Activated CD8-positive, alpha-beta memory T cell treated with anti-CD3 and anti-CD28 coated beads, Interleukin-2, amount 50 U/mL, for 1 hour (primary cell): ENCODE measurements at regions not wholly inside any gene's neighbourhood (a gene's known extent, or its start where the extent isn't known, plus 50 kb on each side); places are given as distances from the start of the nearest gene placed in this dataset.

Experiments
- DNase-seq: peaks from one replicate; pipeline ENCODE4 v3.0.0-alpha.2; 2020; ENCODE audit errors: extremely low read depth

DNA sequence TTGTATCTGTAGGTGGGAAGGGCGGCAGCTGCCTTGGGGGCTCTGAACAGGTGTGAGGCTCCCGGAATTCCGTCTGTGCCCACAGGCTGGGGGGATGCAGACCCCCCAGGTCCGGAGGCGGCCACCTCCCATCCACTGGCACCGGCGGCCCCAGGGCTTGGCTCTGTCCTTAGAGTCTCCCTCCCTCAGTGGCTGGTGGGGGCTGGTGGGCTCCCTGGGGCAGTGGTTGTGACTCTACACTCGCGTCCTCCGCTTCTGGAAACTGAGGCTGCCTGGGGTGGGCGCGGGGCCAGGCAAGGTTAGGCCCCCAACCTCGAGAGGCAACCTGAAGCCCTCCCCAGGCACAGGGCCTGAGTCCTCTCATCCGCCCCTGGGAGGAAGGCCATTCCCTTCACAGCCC, 1305.4 kb downstream of the BRD1 start:
- DNase-seq, result no peak

DNA sequence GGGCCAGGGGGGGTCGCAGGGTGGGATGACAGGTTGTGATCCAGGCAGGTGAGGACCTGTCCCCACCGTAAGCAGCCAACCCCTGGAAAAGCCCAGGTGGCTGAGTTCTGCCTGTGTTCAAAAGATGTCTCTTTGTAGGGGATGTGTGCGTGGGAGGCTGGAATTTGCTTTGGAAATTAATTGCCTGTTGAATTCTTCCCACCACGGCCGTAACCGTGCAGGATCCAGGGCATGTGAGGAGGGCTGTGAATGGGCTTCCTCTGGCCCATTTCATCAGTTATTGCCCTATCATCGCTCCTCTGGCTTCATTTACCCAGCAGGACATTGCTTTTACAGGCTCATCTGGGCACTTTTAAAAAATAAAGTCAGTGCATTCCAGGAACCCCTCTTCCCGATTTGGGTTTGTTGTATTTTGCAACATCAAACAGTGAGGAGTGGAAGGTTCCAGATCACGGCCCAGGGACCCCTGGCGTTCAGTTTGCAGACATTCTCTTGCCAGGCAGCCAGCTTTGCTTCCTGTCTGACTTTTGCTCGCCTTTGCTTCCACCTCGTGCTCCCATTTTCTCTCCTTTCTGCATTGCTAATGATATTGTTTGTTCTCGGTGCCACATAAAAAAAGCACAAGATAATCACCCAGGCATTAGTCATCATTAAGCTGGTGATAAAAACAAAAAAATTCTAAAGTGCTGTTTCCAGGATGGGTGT, 1306.6 kb downstream of the BRD1 start:
- no peak for DNase-seq

DNA sequence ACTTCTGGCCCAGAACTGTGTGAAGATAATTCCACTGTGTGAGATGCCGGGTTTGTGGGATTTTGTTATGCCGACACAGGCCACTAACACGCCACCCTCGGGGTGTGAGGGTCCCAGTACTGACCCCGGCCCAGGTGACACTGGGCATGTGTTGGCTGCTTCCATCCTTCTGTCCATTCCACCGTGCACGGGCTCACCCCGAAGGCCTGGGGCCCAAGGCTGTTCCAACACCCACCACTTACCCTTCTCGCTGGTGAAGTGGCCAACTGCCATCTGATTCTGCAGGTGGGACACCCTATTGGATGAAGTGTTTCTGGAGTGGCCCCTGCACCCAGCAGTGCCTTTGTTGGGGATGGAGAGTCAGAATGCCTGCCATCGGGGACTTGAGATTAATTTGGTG, 1307.5 kb downstream of the BRD1 start:
- no peak for DNase-seq

DNA sequence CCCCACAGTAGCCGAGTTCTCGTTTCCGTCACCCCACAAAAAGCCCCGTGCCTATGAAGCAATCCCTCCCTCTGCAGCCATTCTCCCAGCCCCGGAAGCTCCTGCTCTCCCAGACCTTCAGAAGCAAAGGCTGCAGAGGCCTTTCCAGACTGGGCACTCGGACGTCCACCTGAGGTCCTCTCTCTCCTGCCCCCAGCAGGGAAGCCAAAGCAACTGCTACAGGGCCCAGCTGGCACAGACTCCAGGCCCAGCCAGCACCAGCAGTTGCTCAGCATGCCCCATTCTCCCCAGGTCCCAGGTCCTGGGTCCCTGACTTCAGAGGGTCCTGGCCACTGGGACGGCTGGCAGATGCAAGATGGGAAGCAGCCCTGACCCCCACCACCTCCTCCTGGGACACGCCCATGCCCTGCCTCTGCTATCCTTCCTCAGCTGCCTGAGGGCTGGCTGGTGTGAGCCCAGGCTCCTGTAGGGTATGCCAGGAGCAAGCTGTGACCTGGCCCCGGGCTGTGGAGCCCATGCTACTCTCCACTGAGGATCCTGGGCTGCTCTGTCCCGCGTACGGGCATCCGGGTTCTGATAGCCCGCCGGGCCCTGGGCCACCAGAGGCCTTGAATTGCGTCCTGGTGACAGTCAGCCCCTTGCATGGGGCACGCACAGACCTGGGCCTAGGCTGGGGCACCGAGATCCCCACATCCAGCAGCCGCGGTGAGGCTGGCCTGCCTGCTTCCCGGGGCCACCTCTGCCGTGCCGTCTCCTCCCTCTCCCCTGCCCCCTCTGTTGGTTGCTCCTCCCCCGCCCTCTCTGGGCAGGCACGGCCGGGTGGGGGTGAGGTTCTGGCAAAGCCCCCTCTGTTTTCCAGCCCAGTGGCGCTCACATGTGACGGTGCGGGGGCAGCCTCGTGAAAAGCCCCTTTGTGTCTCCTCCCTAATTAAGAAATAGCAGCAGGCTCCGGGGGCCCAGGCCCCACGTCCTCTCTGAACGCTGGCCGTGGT, 1310.3 kb downstream of the BRD1 start:
- no peak for DNase-seq

DNA sequence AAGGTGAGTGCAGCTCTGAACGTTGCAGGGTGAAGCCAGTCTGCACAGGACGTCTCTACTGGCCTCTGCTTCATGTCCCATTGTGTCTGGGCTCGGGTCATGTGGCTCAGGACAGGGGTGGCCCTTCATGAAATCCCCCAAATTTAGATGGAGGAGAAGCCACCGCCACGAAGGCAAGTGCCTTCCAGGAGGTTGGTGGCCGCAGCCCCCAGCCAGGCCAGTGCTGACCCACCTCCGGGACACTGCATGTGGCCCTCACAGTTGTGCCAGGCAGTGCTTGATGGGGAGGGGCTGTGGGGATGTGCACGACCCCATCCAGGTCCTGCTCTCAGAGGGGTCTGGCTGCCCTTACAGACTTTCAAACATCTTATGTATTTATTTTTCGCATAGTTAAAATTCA, 1311.1 kb downstream of the BRD1 start:
- DNase-seq, result no peak

DNA sequence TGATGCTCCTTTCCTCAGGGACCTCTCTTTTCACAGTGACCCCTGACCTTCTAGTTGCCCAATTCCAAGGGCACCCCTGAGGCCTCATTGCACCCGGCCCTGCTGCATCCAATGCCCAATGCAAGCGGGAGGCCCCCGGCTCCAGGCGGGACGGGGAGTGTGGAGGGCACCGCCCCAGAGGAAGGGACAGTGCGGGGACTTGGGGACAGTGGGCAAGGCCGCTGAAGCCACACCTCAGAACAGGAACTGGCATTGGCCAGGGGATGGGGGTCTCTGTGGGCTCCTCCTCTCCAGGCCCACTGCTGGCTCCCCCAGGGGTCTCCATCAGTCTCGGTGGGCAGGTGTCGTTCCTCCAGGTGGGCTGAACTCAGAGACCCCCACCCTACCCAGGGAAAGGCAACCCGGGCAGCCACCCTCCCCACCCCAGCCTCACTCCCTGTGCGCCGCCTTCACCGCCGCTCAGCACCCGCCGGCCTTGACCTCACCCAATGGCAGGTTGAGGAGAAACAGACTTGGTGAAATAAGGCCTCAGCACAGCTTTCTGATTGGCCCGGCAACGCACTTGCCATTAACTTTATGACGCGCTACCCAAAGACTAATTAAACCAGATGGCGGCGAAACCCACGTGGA, 1312.0 kb downstream of the BRD1 start:
- DNase-seq, result no peak

DNA sequence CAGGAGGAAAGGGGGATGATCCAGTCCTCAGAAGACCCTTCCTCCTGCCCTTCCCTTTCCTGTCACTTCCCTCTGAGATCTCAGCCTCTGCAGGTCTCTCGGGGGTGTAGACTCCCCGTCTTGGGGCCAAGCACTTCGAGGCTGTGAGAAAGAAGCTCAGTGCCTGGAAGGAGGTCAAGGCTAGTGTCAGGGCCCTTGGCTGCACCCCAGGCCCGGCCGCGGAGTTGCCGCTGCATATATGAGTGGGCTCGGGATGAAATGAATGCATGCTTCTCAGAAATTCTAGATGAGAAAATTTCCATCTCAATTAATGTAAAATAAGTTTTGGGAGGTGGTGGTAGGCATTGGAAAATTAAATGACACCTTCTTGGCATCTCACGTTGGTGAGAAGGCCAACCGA, 1313.7 kb downstream of the BRD1 start:
- no peak for DNase-seq

DNA sequence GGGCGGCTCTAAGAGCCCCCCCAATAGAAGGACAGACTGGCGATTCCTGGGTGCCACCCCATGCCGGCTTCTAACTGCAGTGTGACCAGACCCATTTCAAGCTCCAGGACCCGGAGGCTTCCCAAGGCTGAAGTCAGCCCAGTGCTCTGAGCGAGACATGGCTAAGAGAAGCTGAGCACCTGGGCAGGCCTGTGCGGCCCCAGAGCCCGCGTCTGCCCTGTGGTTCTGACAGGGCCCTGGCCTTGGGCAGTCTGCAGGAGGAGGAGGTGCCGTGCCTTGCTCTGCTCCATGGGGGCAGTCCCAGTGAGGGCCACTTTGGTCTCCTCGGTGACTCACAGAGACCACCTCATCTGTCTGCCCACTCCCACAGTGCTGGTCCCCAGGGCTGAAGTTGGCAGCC, 1314.2 kb downstream of the BRD1 start:
- DNase-seq, result no peak

DNA sequence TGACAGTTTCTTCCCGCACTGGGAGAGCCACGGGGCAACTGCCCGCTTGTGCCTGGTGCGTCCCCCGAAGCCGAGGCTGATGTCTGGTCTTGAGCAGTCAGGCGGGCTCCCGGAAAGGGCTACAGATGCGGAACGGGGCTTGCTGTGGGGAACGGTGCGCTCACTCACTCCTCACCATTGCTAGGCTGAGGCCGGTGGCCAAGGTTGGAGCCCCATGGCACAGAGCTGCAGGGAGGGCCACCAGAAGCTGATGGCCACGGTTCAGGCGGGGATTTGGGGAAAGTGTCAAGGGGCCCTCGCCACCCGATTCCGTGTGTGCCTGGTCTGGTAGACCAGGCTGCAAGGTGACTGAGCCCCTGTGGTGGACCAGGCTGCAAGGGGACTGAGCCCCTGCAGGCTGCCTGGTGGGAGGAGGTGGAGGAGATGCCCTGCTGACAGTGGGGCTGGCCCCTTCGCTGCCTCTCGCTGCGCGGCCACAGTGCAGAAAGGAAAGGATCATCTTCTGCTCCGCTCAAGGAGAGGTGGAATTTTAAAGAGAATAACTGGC, 1315.8 kb downstream of the BRD1 start:
- DNase-seq, result no peak

DNA sequence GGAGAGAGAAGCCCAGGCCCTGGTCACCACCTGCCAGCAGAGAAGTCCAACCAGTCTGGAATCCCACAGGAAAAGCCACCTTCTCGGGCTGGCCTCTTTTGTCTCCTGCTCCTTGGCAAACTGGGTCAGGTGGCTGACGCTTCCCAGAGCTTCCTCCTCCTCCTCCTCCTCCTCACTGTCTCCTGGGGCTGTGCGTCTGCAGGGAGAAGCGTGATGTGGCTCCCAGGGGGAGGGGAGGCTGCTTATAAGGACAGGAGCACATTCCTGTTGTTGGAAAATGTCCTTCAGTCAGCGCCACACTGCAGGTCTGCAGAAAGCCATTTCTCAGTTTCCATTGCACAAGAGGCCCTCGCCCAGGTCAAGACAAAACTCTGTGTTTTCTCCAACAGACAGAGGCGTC, 1316.5 kb downstream of the BRD1 start:
- no peak for DNase-seq

DNA sequence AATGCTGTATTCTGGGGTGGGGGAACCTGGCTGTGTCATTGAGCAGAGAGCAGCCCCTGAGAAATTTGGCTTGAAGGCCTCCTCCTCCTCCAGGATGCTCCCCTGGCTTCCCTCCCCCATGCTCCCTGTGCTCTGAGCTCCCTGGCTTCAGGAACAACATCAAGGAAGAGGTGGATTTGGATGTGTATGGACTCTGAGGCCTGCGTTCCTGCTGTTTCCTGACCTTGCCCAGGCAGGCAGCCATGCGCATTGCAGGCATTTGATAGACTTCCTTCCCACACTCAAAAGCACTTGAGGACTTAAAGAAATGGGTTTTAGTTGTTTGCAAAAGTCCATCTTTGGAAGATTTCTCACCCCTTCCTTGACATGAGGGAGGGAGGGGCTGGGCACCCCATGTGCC, 1317.1 kb downstream of the BRD1 start:
- DNase-seq, result no peak

DNA sequence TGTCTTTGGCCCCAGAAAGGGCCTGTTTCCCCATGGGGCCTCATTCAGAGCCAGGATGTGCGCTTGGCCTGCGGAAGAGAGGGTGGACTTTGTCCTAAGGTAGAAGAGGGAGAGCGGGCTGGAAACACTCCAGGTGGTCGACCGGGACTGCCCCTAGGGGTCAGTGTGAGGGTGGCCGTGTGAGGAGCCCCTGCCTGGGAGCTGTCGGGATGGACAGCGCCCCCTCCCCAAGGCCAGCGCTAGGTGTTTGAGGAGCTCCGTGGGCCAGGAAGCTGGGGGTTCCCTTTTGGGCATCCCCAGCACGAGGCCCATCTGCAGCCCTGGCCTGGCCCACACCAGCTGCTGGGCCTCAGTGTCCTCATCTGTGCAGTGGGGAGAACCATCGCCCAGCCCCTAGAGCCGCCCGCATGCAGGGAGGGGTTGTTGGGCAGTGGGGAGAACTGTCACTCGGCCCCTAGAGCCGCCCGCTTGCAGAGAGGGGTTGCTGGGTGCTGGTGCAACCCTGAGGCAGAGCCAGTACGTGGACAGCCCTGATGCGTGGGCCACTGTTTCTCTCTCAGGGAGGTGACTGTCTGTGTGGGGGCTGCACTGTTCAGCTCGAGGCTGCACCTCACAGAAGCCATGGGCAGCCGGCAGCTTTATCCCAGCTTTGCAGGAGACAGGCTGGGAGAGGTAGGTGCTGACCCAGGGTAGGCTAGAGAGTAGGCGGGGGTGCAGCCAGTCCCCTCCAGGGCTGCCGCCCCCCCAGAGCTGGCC, 1319.9 kb downstream of the BRD1 start:
- no peak for DNase-seq

DNA sequence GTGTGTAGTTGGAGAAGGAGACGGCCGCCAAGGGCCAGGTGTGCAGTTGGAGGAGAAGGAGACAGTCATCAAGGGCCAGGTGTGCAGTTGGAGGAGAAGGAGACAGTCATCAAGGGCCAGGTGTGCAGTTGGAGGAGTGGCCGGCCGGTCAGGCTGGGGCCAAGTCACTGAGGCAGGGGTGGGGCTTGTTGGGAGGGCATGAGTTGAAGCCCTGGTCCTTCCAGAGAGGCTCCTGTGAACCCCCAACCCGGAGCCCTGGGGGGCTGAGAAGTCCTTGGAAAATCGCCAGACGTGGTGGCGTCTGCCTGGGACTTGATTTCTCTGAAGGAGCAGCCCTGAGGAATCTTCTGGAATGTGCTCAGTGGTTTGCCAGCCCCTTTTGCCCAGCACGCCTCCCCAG, 1320.5 kb downstream of the BRD1 start:
- DNase-seq, result no peak

DNA sequence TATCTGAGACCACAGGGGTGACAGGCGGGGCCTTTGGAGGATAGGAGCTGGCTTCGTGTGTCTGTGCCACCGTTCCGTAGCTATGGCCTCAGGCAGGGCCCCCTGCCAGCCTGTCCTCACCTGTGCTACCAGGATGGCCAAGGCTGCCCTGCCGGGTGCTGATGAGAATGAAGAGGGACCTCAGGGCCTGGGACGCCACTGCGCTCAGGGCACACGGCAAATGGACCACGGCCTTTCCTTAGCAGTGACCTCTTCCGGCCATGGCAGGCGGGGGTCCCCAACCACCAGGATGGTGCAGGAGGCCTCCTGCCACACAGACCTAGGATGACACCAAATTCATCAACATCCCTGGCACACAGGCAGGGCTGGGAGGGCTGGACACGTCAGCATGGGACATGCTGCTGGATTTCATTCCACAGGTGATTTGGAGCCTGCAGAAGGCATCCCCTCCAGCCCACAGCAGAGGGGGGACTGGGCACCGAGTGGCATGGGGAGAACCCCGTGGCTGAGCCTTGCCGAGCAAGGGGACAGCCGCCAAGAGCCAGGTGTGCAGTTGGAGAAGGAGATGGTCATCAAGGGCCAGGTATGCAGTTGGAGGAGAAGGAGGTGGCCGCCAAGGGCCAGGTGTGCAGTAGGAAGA, 1321.0 kb downstream of the BRD1 start:
- no peak for DNase-seq

DNA sequence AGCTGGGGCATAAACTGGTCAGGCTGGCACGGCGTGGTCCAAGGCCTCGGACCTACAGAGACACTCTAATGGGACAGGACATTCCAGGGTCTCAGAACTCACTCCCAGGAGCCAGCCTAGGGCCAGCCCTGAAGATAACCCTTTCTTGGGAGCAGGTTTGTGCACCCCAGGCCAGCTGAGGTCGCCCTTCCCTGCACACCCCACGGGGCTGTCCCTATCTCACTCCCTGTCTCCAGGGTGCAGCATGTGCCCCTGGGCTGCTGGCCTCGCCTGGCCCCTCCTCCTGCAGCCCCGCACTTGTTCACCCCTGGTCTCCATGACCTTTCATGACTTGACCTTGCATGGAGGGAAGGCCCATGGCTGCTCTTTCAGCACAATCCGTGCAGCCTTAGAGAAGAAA, 1321.8 kb downstream of the BRD1 start:
- DNase-seq, result no peak

DNA sequence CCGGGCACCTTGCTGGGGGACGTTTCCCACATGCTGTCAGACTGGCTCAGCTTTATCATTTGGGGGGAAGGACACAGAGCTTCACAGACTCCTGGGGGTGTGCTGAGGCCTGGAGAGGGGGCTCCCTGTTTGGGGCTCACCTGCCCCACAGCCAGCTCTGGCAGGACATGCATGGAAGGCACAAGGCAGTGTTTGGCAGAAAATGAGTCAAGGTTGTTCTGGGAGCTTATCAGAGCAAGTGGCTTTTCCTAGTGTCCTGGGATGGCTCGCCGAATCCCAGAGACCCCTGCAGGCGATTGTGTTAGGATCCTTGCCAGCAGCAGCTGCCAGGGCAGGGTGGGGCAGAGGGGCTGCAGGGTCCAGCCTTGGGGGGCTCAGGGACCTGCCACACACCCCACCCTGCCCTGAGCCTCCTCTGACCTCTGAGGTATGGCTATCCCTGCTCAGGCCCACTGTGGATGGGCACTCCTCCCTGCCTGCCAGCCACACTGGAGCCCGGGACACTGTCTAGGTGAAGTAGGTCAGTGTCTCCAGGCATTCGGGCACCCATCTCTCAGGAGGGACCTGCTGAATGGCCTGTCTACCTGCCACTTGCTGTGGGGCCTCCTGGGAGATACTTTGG, 1323.0 kb downstream of the BRD1 start:
- no peak for DNase-seq

DNA sequence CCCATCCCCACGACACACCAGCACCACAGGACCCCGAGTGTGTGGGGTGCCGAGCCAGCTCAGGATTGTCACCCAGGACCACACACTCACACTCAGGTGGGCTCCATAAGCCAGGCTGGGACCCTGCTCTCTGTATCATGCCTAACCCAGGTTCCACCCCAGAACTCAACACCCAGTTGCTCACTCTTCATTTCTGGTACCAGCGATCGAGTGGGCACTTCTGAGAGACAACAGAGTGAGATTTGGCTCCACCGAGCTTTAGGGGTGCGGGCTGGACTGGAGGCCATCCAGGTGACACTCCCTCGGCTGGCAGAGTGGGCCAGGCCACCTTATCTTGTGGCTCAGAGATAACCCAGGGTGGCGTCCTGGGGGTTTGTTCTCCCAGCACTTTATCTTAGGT, 1323.8 kb downstream of the BRD1 start:
- DNase-seq, result no peak

DNA sequence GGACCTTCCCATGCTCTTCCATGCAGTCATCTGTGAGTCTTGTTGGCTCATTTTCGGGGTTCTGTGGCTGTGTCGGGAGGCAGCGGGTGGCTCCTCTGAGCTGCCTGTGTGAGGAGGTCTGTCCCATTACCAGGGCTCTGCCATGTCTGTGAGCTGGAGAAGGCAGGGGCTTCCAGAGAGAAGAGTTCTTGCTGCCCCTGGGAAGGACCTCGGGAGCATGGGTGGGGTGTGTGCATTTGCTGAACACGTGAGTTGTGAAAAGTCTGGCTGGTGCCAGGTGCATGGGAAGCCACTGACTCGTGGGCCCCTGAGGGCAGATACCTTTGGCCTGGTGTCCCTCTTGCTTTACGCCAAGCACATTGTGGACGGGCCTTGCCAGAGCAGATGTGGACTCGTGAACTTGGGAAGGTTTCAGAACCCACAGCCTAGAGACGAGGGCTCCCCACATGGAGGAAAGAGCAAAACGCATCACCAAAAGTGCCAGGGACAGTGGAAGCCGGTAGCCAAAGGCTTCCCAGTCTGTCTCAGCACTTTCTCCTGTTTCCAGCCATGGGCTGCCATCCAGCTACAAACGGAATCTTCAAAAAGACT, 1324.5 kb downstream of the BRD1 start:
- no peak for DNase-seq

DNA sequence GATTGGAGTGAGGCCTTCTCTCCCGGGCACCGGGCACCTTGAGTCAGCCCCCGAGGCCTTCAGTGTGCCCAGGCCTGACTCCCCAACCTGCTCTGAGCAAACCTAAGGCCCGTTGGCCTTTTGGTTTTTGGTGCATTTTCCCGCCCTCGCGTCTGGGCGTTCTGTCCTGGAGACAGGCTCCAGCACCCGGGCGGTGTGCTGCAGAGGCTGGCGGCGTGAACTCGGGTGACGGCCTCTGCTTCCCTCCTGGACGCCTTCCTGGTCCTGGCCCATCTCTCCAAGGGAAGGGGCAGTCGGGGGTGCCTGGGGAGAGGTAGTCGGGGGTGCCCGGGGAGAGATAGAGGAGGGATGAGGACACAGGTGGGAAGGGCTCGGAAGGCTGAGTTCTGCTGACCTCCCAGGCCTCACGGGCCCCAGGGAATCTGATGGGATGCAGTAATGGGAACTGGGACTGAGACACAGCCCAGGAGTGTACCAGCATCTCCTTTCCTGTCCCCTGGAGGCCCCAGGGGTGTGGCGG, 1326.4 kb downstream of the BRD1 start:
- no peak for DNase-seq
